ENCODE measurements at regions not wholly inside any gene's neighbourhood (a gene's known extent, or its start where the extent isn't known, plus 50 kb on each side); places are given as distances from the start of the nearest gene placed in this dataset.

GRCh38 chr10:117462816-117463544 is 79.6 kb upstream of the EMX2 start:
- H4K20me1 ChIP-seq (ENCODE audit: insufficient read depth, low read length): no peaks in the 10 kb centered on the region
- H3K27me3 ChIP-seq (replicated peaks; ENCODE audit: insufficient read depth, low read length): no peaks in the 10 kb centered on the region
- no peaks in the 10 kb centered on the region for H3F3A ChIP-seq (ENCODE audit: insufficient read depth, low read length)
- no peak for DNase-seq
- no peaks in the 10 kb centered on the region for H3K4me1 ChIP-seq (ENCODE audit: low read length)
- H3K27ac ChIP-seq (ENCODE audit: low read length): no peak overlapping the region
- H3K9ac ChIP-seq (ENCODE audit: low read length): no peak overlapping the region
- H3K36me3 ChIP-seq (replicated peaks; ENCODE audit: insufficient read depth, low read length): no peaks in the 10 kb centered on the region
- no peaks in the 10 kb centered on the region for H3K9me3 ChIP-seq (replicated peaks; ENCODE audit: insufficient read depth, low read length)
- H3K9me2 ChIP-seq (replicated peaks; ENCODE audit: insufficient read depth, low read length): no peaks in the 10 kb centered on the region
- no peak overlapping the region for H2AFZ ChIP-seq (ENCODE audit: low read length)
- no peak overlapping the region for H3K4me3 ChIP-seq (ENCODE audit: low read length)
- H3K79me2 ChIP-seq (ENCODE audit: low read length): no peaks in the 10 kb centered on the region
- TF ChIP-seq CTCF (IDR thresholded peaks at IDR 0.05; ENCODE audit: low read length) (no peak), EZH2 (optimal IDR thresholded peaks at IDR 0.05; ENCODE audit: low read depth, low read length) (no peak), EZH2phosphoT487 (IDR thresholded peaks at IDR 0.05; ENCODE audit: low read length) (no peak)
- no peak overlapping the region for H3K4me2 ChIP-seq (ENCODE audit: low read depth, low read length)

- TF ChIP-seq CTCF (IDR thresholded peaks at IDR 0.05; ENCODE audit: low read length) (no peak), EZH2phosphoT487 (IDR thresholded peaks at IDR 0.05; ENCODE audit: low read length) (no peak), EZH2 (optimal IDR thresholded peaks at IDR 0.05; ENCODE audit: low read depth, low read length) (no peak)
- Histone ChIP-seq H3K9me3 (replicated peaks; ENCODE audit: insufficient read depth, low read length) (no peaks in the 10 kb centered on the region), H2AFZ (ENCODE audit: low read length) (no peak overlapping the region), H3F3A (ENCODE audit: insufficient read depth, low read length) (no peaks in the 10 kb centered on the region), H3K36me3 (replicated peaks; ENCODE audit: insufficient read depth, low read length) (no peaks in the 10 kb centered on the region), H3K4me1 (ENCODE audit: low read length) (no peaks in the 10 kb centered on the region), H3K27me3 (replicated peaks; ENCODE audit: insufficient read depth, low read length) (no peaks in the 10 kb centered on the region), H3K27ac (ENCODE audit: low read length) (no peak overlapping the region), H3K79me2 (ENCODE audit: low read length) (no peaks in the 10 kb centered on the region), H3K4me3 (ENCODE audit: low read length) (no peak overlapping the region), H4K20me1 (ENCODE audit: insufficient read depth, low read length) (no peaks in the 10 kb centered on the region), H3K9me2 (replicated peaks; ENCODE audit: insufficient read depth, low read length) (no peaks in the 10 kb centered on the region), H3K9ac (ENCODE audit: low read length) (no peak overlapping the region), H3K4me2 (ENCODE audit: low read depth, low read length) (no peak overlapping the region)
- DNase-seq: no peak
These were observed 80.1 kb upstream of the EMX2 start for GRCh38 chr10:117462424-117462792.

GRCh38 chr10:117461766-117462423 is 80.7 kb upstream of the EMX2 start:
- H2AFZ ChIP-seq (ENCODE audit: low read length): no peak overlapping the region
- no peaks in the 10 kb centered on the region for H3K9me2 ChIP-seq (replicated peaks; ENCODE audit: insufficient read depth, low read length)
- no peaks in the 10 kb centered on the region for H3K9me3 ChIP-seq (replicated peaks; ENCODE audit: insufficient read depth, low read length)
- H3K27ac ChIP-seq (ENCODE audit: low read length): no peak overlapping the region
- no peak overlapping the region for H3K4me3 ChIP-seq (ENCODE audit: low read length)
- H3K79me2 ChIP-seq (ENCODE audit: low read length): no peaks in the 10 kb centered on the region
- no peaks in the 10 kb centered on the region for H4K20me1 ChIP-seq (ENCODE audit: insufficient read depth, low read length)
- H3K4me1 ChIP-seq (ENCODE audit: low read length): no peaks in the 10 kb centered on the region
- no peak overlapping the region for H3K9ac ChIP-seq (ENCODE audit: low read length)
- no peaks in the 10 kb centered on the region for H3K36me3 ChIP-seq (replicated peaks; ENCODE audit: insufficient read depth, low read length)
- no peaks in the 10 kb centered on the region for H3F3A ChIP-seq (ENCODE audit: insufficient read depth, low read length)
- H3K4me2 ChIP-seq (ENCODE audit: low read depth, low read length): no peak overlapping the region
- H3K27me3 ChIP-seq (replicated peaks; ENCODE audit: insufficient read depth, low read length): no peaks in the 10 kb centered on the region
- DNase-seq: no peak
- TF ChIP-seq EZH2 (optimal IDR thresholded peaks at IDR 0.05; ENCODE audit: low read depth, low read length) (no peak), CTCF (IDR thresholded peaks at IDR 0.05; ENCODE audit: low read length) (no peak), EZH2phosphoT487 (IDR thresholded peaks at IDR 0.05; ENCODE audit: low read length) (no peak)

All from MM.1S (cell line).